AG04450 (cell line): ENCODE measurements at regions not wholly inside any gene's neighbourhood (a gene's known extent, or its start where the extent isn't known, plus 50 kb on each side); places are given as distances from the start of the nearest gene placed in this dataset.
"Not testable (repeated sequence)": the region's sequence is repeated elsewhere in the genome, so short reads cannot be mapped to it uniquely, and the experiment has no call there.

Experiments
- CTCF ChIA-PET: fragments of 300-600, 350-600 bp; formaldehyde crosslinking; extraction: SDS; loops from one replicate; lab custom pipeline; 2022; ENCODE audit warnings: antibody characterized with exemption, inconsistent platforms; lab: Charles Lee
- POLR2A ChIA-PET: fragments of 350-600 bp; formaldehyde crosslinking; extraction: SDS; loops from one replicate; lab custom pipeline; 2021; ENCODE audit warnings: antibody characterized with exemption, inconsistent platforms; lab: Yijun Ruan, JAX
- DNase-seq: peaks from one replicate; pipeline ENCODE4 v3.0.0-alpha.2; 2011; ENCODE audit warnings: low read depth, low spot score
- H3K27ac ChIP-seq: one replicate; pipeline ENCODE4 v1.5.1; 2012; ENCODE audit warnings: low read depth, low read length, control low read depth
- H3K27me3 ChIP-seq: one replicate; pipeline ENCODE4 v1.6.0; 2012; ENCODE audit warnings: low read length; ENCODE audit not compliant: control insufficient read depth, insufficient read depth
- H3K4me3 ChIP-seq: 2 replicates; pipeline ENCODE4 v1.5.1; 2011; ENCODE audit warnings: mild to moderate bottlenecking, low read depth, low read length, control low read depth
- H3K9me3 ChIP-seq: 2 replicates; pipeline ENCODE4 v1.5.1; 2012; ENCODE audit warnings: low read length; ENCODE audit not compliant: control insufficient read depth, insufficient read depth
- CTCF ChIP-seq: IDR thresholded peaks from 2 replicates; pipeline ENCODE4 v1.5.1; 2011; ENCODE audit warnings: low read depth, low read length, control low read depth, inconsistent platforms

- ChIA-PET POLR2A (no interaction called here), CTCF (no interaction called here)
- Histone ChIP-seq H3K27me3 (peaks cover 8% of the 10 kb centered on the region), H3K27ac (no peak overlapping the region), H3K4me3 (no peak overlapping the region), H3K9me3 (no peaks in the 10 kb centered on the region; the same call in 1 of the 2 replicates)
- DNase-seq, result no peak
- no peak for TF ChIP-seq CTCF
These were observed 58.2 kb downstream of the TMEM270 start for GRCh38 chr7:73918926-73919693.

- no peak for DNase-seq
- POLR2A ChIA-PET, result no interaction called here
- H3K27ac ChIP-seq, result no peak overlapping the region
- no peak for TF ChIP-seq CTCF
- no peaks in the 10 kb centered on the region; the same call in 1 of the 2 replicates for H3K9me3 ChIP-seq
- CTCF ChIA-PET, result no interaction called here
- peaks cover 8% of the 10 kb centered on the region for H3K27me3 ChIP-seq
- H3K4me3 ChIP-seq, result no peak overlapping the region
These were observed 58.9 kb downstream of the TMEM270 start for GRCh38 chr7:73919694-73920375.

- ChIA-PET POLR2A (no interaction called here), CTCF (no interaction called here)
- no peaks in the 10 kb centered on the region; the same call in 1 of the 2 replicates for H3K9me3 ChIP-seq
- H3K4me3 ChIP-seq, result no peak overlapping the region
- no peak overlapping the region for H3K27ac ChIP-seq
- DNase-seq, result no peak
- peaks cover 9% of the 10 kb centered on the region for H3K27me3 ChIP-seq
- no peak for TF ChIP-seq CTCF
These were observed 59.6 kb downstream of the TMEM270 start for GRCh38 chr7:73920406-73921134.

GRCh38 chr7:73921623-73922528, 60.9 kb downstream of the TMEM270 start:
- Histone ChIP-seq H3K4me3 (no peak overlapping the region), H3K9me3 (no peaks in the 10 kb centered on the region), H3K27me3 (peaks cover 9% of the 10 kb centered on the region), H3K27ac (no peak overlapping the region)
- TF ChIP-seq CTCF, result no peak
- ChIA-PET POLR2A (no interaction called here), CTCF (interaction anchor here (1.7 kb wide), 1 partner anchor 105 kb away, joined by 6 read pairs; no protein-coding TSS in a partner anchor)
- DNase-seq, result no peak

GRCh38 chr7:73928644-73929043, 67.7 kb downstream of the TMEM270 start:
- H3K27ac ChIP-seq, H3K9me3 ChIP-seq, H3K4me3 ChIP-seq, DNase-seq, H3K27me3 ChIP-seq, POLR2A ChIA-PET: not testable (repeated sequence)
- CTCF ChIA-PET, result interaction anchor here (0.6 to 0.7 kb wide), 2 partner anchors 39 to 281 kb away, joined by 9 to 14 read pairs; partner anchors contain the start of gene LAT2
